CD14-positive monocyte (primary cell): ENCODE measurements at regions not wholly inside any gene's neighbourhood (a gene's known extent, or its start where the extent isn't known, plus 50 kb on each side); places are given as distances from the start of the nearest gene placed in this dataset.

ENCODE experiments used
- DNase-seq, 3 donors: peaks; one replicate each; pipeline ENCODE4 v3.0.0-alpha.2; 2011 to 2022
- H2AFZ ChIP-seq: 2 replicates; pipeline ENCODE4 v1.6.0; 2012; ENCODE audit warnings: mild to moderate bottlenecking, low read depth, low read length, inconsistent platforms; ENCODE audit not compliant: insufficient read depth, poor library complexity, severe bottlenecking
- H3K27ac ChIP-seq, 2 donors: 1 replicate in 1 of 2; 2 replicates in 1 of 2; pipeline ENCODE4 v1.5.1; 2012 to 2013; ENCODE audit warnings: low read length in 2 of 2, control low read depth in 1 of 2, inconsistent platforms in 1 of 2, low read depth in 1 of 2, mild to moderate bottlenecking in 1 of 2
- H3K27me3 ChIP-seq, 2 donors: one replicate each; pipeline versions ENCODE4 v1.6.0 to v1.6.1; 2011 to 2013; ENCODE audit warnings: low read length in 2 of 2; ENCODE audit not compliant: control insufficient read depth in 2 of 2, insufficient read depth in 2 of 2
- H3K36me3 ChIP-seq, 2 donors: replicated peaks in 1 of 2; 1 replicate in 1 of 2; 2 replicates in 1 of 2; pipeline versions ENCODE4 v1.5.1 to v1.6.1; 2012 to 2013; ENCODE audit warnings: low read length in 2 of 2, control low read depth in 1 of 2, inconsistent platforms in 1 of 2, mild to moderate bottlenecking in 1 of 2; ENCODE audit not compliant: insufficient read depth in 2 of 2, control insufficient read depth in 1 of 2
- H3K4me1 ChIP-seq, 2 donors: 1 replicate in 1 of 2; 2 replicates in 1 of 2; pipeline versions ENCODE4 v1.5.1 to v1.6.1; 2012 to 2013; ENCODE audit warnings: low read length in 2 of 2, control low read depth in 1 of 2, inconsistent platforms in 1 of 2, mild to moderate bottlenecking in 1 of 2, moderate library complexity in 1 of 2; ENCODE audit not compliant: insufficient read depth in 2 of 2, control insufficient read depth in 1 of 2
- H3K4me2 ChIP-seq: replicated peaks from 2 replicates; pipeline ENCODE3; 2012; ENCODE audit warnings: low read length, moderate library complexity, mild to moderate bottlenecking; ENCODE audit not compliant: poor library complexity, severe bottlenecking; ENCODE audit errors: extremely low read depth
- H3K4me3 ChIP-seq, 3 experiments: fragments of 200-600 bp in 1 of 3; sonication (generic) in 1 of 3; replicated peaks in 1 of 3; 1 replicate in 2 of 3; 2 replicates in 1 of 3; pipeline ENCODE4 v1.5.1; 2011 to 2013; ENCODE audit warnings: low read length in 3 of 3, mild to moderate bottlenecking in 3 of 3, control low read depth in 2 of 3, low read depth in 2 of 3, inconsistent platforms in 1 of 3, moderate library complexity in 1 of 3
- H3K79me2 ChIP-seq: 2 replicates; pipeline ENCODE4 v1.6.0; 2012; ENCODE audit warnings: mild to moderate bottlenecking, control low read depth, inconsistent platforms, low read length, moderate library complexity; ENCODE audit not compliant: insufficient read depth
- H3K9ac ChIP-seq: 2 replicates; pipeline ENCODE4 v1.6.0; 2017; ENCODE audit warnings: low read length, mild to moderate bottlenecking; ENCODE audit not compliant: insufficient read depth, poor library complexity, severe bottlenecking
- H3K9me3 ChIP-seq, 2 donors: replicated peaks in 1 of 2; 1 replicate in 1 of 2; 2 replicates in 1 of 2; pipeline versions ENCODE4 v1.5.1 to v1.6.1; 2012 to 2013; ENCODE audit warnings: low read length in 2 of 2, control low read depth in 1 of 2; ENCODE audit not compliant: control insufficient read depth in 1 of 2, insufficient read depth in 1 of 2
- H4K20me1 ChIP-seq: 2 replicates; pipeline ENCODE4 v1.6.0; 2012; ENCODE audit warnings: mild to moderate bottlenecking, low read length, control low read depth, moderate library complexity; ENCODE audit not compliant: insufficient read depth
- H3K27ac Mint-ChIP-seq, 7 donors: one replicate each; pipeline ENCODE4 v1.8.0; 2020; ENCODE audit warnings: mild to moderate bottlenecking in 7 of 7, mixed read lengths in 7 of 7, moderate library complexity in 6 of 7, inconsistent platforms in 2 of 7
- H3K27me3 Mint-ChIP-seq, 3 donors: one replicate each; pipeline ENCODE4 v1.8.0; 2021 to 2022; ENCODE audit warnings: low read depth in 3 of 3, mild to moderate bottlenecking in 3 of 3, mixed read lengths in 3 of 3, moderate library complexity in 3 of 3, inconsistent platforms in 1 of 3
- H3K36me3 Mint-ChIP-seq, 2 donors: one replicate each; pipeline ENCODE4 v1.8.0; 2020; ENCODE audit warnings: mixed read lengths in 2 of 2, inconsistent platforms in 1 of 2, mild to moderate bottlenecking in 1 of 2
- H3K4me1 Mint-ChIP-seq: one replicate; pipeline ENCODE4 v1.8.0; 2020; ENCODE audit warnings: mild to moderate bottlenecking, mixed read lengths
- H3K4me3 Mint-ChIP-seq, 2 donors: one replicate each; pipeline ENCODE4 v1.8.0; 2020; ENCODE audit warnings: mild to moderate bottlenecking in 2 of 2, mixed read lengths in 2 of 2, moderate library complexity in 1 of 2
- H3K9me3 Mint-ChIP-seq, 7 donors: one replicate each; pipeline ENCODE4 v1.8.0; 2020 to 2022; ENCODE audit warnings: mixed read lengths in 7 of 7, mild to moderate bottlenecking in 6 of 7, moderate library complexity in 6 of 7, inconsistent platforms in 2 of 7
- WGBS: methylation state at CpG from one replicate; pipeline ENCODE4 v1.1.5; 2013; ENCODE audit warnings: missing lambda C conversion rate; ENCODE audit not compliant: insufficient coverage; 5-methylcytosine and 5-hydroxymethylcytosine counted together
- intact Hi-C, 2 donors: fragments of 100-400 bp; cut with micrococcal nuclease; formaldehyde crosslinking; loops; one replicate each; pipeline versions ENCODE4 v1.15.0 to v1.15.1; 2023
- TF ChIP-seq, protein P1 (sequence below): fragments of 200-600 bp; IDR thresholded peaks from one replicate; pipeline ENCODE4 v1.8.0; 2022; ENCODE audit warnings: antibody characterized with exemption, mild to moderate bottlenecking

DNA sequence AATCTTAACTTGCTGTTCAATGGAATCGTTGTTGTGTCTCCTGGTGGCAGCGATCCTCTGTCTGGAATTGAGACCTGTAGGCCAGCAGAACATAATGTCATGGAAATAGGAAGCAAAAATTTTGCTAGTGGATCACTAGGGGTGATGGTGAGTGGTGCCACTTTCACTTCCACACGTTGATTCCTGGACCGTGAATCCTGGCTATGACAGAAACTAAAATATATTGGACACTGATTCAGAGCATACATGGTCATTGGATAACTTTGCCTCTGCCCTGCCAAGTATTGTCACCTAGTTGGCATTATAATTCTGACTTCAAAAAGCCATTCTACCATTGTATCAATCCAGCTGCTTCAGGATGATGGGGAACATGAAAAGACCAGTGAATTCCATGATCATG is 353.2 kb downstream of the IRX1 start:
- Histone ChIP-seq H3K9me3 (peaks cover 11 to 14% of the 10 kb centered on the region in 2 donors), H3K27me3 (no peaks in the 10 kb centered on the region), H4K20me1 (no peaks in the 10 kb centered on the region), H2AFZ (no peak overlapping the region), H3K4me1 (no peaks in the 10 kb centered on the region), H3K9ac (no peak overlapping the region), H3K4me2 (no peak overlapping the region), H3K4me3 (no peak overlapping the region), H3K27ac (no peak overlapping the region), H3K79me2 (no peaks in the 10 kb centered on the region), H3K36me3 (no peaks in the 10 kb centered on the region)
- no peak overlapping the region for H3K4me3 Mint-ChIP-seq
- H3K27me3 Mint-ChIP-seq: peaks cover 0 to 5% (median 2%) of the 10 kb centered on the region in 3 donors
- no peak overlapping the region for H3K27ac Mint-ChIP-seq
- H3K4me1 Mint-ChIP-seq: no peaks in the 10 kb centered on the region
- intact Hi-C loops: no loop called here
- 86% methylated on average over 2 of the region's 4 CpGs for WGBS
- TF ChIP-seq, protein P1, sequence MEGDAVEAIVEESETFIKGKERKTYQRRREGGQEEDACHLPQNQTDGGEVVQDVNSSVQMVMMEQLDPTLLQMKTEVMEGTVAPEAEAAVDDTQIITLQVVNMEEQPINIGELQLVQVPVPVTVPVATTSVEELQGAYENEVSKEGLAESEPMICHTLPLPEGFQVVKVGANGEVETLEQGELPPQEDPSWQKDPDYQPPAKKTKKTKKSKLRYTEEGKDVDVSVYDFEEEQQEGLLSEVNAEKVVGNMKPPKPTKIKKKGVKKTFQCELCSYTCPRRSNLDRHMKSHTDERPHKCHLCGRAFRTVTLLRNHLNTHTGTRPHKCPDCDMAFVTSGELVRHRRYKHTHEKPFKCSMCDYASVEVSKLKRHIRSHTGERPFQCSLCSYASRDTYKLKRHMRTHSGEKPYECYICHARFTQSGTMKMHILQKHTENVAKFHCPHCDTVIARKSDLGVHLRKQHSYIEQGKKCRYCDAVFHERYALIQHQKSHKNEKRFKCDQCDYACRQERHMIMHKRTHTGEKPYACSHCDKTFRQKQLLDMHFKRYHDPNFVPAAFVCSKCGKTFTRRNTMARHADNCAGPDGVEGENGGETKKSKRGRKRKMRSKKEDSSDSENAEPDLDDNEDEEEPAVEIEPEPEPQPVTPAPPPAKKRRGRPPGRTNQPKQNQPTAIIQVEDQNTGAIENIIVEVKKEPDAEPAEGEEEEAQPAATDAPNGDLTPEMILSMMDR: no peak
- DNase-seq: no peak
- no peaks in the 10 kb centered on the region for H3K36me3 Mint-ChIP-seq
- H3K9me3 Mint-ChIP-seq: peaks cover 2 to 22% (median 9%) of the 10 kb centered on the region in 7 donors

DNA sequence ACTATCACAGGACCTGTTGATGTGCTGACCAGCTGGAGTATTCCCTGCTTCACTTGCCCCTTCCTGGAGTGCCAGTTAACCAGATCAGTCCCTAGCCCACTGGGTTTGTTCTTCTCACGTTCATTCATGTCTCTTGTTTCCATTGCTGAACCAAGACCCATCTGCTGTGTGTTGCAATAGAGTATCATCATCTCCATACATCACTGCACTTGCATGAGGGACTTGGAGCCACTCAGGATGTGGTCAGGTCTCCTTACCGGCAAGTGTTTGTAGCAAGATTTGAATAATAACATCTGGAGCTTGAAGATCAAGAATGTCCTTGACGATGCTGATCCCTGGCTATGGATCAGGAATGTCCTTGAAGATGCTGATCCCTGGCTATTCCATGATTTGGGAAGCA is 358.6 kb downstream of the IRX1 start:
- H3K36me3 ChIP-seq: no peaks in the 10 kb centered on the region
- no peak overlapping the region for H3K9ac ChIP-seq
- no peak overlapping the region for H3K4me2 ChIP-seq
- H3K79me2 ChIP-seq: no peaks in the 10 kb centered on the region
- DNase-seq: no peak
- no peaks in the 10 kb centered on the region for H3K27me3 ChIP-seq
- intact Hi-C loops: no loop called here
- no peak overlapping the region for H2AFZ ChIP-seq
- no peaks in the 10 kb centered on the region for H3K4me1 Mint-ChIP-seq
- H3K4me1 ChIP-seq: no peaks in the 10 kb centered on the region
- no peak overlapping the region for H3K27ac ChIP-seq
- no peak overlapping the region for H3K27ac Mint-ChIP-seq
- peaks cover 0 to 2% (median 2%) of the 10 kb centered on the region in 3 donors for H3K27me3 Mint-ChIP-seq
- TF ChIP-seq, protein P1: no peak
- no peak overlapping the region for H3K4me3 Mint-ChIP-seq
- peaks cover 2 to 17% (median 11%) of the 10 kb centered on the region in 7 donors for H3K9me3 Mint-ChIP-seq
- H4K20me1 ChIP-seq: no peaks in the 10 kb centered on the region
- WGBS: 5% methylated on average over 2 of the region's 3 CpGs
- H3K36me3 Mint-ChIP-seq: no peaks in the 10 kb centered on the region
- H3K4me3 ChIP-seq: no peak overlapping the region
- H3K9me3 ChIP-seq: peaks cover 8 to 15% of the 10 kb centered on the region in 2 donors
